Testis (tissue), 2 donors: ENCODE measurements at regions not wholly inside any gene's neighbourhood (a gene's known extent, or its start where the extent isn't known, plus 50 kb on each side); places are given as distances from the start of the nearest gene placed in this dataset.

ENCODE experiments used
- DNase-seq: peaks from one replicate; pipeline ENCODE4 v3.0.0-alpha.2; 2019
- H3K27ac ChIP-seq, 2 donors: fragments of 200-600 bp; sonication (generic); one replicate each; pipeline ENCODE4 v1.5.1; 2019
- H3K27me3 ChIP-seq: fragments of 200-600 bp; sonication (generic); one replicate; pipeline ENCODE4 v1.5.1; 2019
- H3K36me3 ChIP-seq: fragments of 200-600 bp; sonication (generic); one replicate; pipeline ENCODE4 v1.5.1; 2017; ENCODE audit warnings: low read depth; ENCODE audit errors: missing control alignments
- H3K4me1 ChIP-seq: fragments of 200-600 bp; sonication (generic); one replicate; pipeline ENCODE4 v1.5.1; 2019
- H3K4me3 ChIP-seq, 2 donors: fragments of 200-600 bp; sonication (generic); one replicate each; pipeline ENCODE4 v1.5.1; 2017 to 2019
- H3K9me3 ChIP-seq: fragments of 200-600 bp; sonication (generic); one replicate; pipeline ENCODE4 v1.5.1; 2017
- POLR2A ChIP-seq: fragments of 450-650 bp; IDR thresholded peaks from one replicate; pipeline ENCODE4 v1.6.1; 2017; ENCODE audit warnings: antibody characterized with exemption, mild to moderate bottlenecking, moderate library complexity
- WGBS, 2 donors: methylation state at CpG; one replicate each; pipeline ENCODE4 v1.1.5; 2018; 5-methylcytosine and 5-hydroxymethylcytosine counted together
- intact Hi-C: fragments of 100-400 bp; cut with DNase I; formaldehyde crosslinking; loops from one replicate; pipeline ENCODE4 v1.15.1; 2023; ENCODE audit warnings: low total_unique reads
- TF ChIP-seq, protein P1 (sequence below), 3 experiments: fragments of 450-650 bp in 2 of 3; fragments of 200-600 bp in 1 of 3; sonication (generic) in 1 of 3; IDR thresholded peaks; one replicate each; pipeline ENCODE4 v1.5.1; 2016 to 2019; ENCODE audit warnings: antibody characterized with exemption in 3 of 3, mild to moderate bottlenecking in 2 of 3, moderate library complexity in 1 of 3

DNA sequence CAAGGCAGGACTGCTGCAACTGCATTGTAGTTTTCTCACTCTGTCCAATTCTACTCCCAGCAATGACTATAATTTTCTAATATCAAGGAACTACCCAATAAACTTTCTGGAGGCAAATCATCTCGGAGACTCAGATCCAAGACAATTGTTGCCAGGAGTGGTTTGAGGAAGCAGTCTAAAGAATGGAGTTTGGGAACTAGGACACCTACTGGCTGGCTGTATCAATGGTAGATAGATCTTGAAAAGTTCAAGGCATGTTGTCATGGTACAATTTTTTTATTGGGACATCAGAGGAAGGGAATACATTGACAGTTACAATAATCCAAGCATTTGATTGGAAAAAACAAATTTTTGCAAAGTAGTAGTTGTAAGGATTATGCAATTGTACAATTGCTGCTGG, 648.3 kb upstream of the SLITRK6 start:
- Histone ChIP-seq H3K4me3 (no peak overlapping the region), H3K9me3 (no peaks in the 10 kb centered on the region), H3K27ac (no peak overlapping the region), H3K27me3 (no peaks in the 10 kb centered on the region), H3K36me3 (no peaks in the 10 kb centered on the region), H3K4me1 (no peaks in the 10 kb centered on the region)
- TF ChIP-seq POLR2A = no peak
- TF ChIP-seq, protein P1, sequence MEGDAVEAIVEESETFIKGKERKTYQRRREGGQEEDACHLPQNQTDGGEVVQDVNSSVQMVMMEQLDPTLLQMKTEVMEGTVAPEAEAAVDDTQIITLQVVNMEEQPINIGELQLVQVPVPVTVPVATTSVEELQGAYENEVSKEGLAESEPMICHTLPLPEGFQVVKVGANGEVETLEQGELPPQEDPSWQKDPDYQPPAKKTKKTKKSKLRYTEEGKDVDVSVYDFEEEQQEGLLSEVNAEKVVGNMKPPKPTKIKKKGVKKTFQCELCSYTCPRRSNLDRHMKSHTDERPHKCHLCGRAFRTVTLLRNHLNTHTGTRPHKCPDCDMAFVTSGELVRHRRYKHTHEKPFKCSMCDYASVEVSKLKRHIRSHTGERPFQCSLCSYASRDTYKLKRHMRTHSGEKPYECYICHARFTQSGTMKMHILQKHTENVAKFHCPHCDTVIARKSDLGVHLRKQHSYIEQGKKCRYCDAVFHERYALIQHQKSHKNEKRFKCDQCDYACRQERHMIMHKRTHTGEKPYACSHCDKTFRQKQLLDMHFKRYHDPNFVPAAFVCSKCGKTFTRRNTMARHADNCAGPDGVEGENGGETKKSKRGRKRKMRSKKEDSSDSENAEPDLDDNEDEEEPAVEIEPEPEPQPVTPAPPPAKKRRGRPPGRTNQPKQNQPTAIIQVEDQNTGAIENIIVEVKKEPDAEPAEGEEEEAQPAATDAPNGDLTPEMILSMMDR (IDR thresholded peaks at IDR 0.05) = no peak
- intact Hi-C loops = no loop called here
- no peak for DNase-seq
- WGBS, 2 donors = 87 to 100% methylated on average over 1 of the region's 1 CpG

DNA sequence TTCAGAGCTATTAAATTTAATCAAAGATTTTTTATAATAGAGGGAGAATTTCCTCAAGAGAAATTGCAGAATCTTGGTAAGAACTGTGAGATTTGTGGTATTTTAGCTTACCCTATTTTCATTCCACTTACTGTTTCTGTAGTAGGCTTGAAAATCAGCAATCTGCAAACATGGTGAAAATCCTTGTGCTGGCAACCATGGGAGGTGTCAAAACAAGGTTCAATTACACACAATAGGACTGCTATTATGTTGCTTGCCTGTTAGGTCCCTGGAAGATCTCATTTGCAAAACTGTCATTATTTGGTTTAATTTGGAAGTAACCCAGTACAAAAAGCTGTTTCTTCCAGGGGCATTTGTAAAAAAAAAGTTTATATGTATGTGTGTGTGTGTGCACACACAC, 662.8 kb upstream of the SLITRK6 start:
- TF ChIP-seq, protein P1 (IDR thresholded peaks at IDR 0.05) = no peak
- TF ChIP-seq POLR2A = no peak
- H3K27ac ChIP-seq = no peak overlapping the region
- intact Hi-C loops = no loop called here
- no peaks in the 10 kb centered on the region for H3K4me1 ChIP-seq
- H3K9me3 ChIP-seq = no peaks in the 10 kb centered on the region
- H3K27me3 ChIP-seq = no peaks in the 10 kb centered on the region
- H3K4me3 ChIP-seq = no peak overlapping the region
- H3K36me3 ChIP-seq = no peaks in the 10 kb centered on the region
- no peak for DNase-seq

DNA sequence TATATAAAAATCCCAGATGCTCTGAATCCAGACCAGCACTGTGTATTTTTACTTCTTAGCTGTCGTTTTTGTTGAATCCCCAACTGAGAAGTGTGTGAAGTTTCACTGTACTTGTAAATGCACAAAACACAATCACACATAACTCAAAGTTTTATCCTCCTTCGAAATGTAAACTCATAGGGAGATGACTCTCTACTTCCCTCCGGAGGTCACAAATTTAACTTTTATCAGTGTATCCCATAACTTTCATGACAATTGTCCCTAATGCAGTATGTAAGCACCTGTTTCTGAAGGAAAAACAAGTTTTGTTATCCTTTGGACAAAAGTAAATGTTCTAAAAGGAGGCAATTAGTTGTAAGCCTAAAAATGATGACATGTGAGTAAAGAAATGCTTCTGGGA, 665.0 kb upstream of the SLITRK6 start:
- Histone ChIP-seq H3K27ac (no peak overlapping the region), H3K27me3 (no peaks in the 10 kb centered on the region), H3K36me3 (no peaks in the 10 kb centered on the region), H3K9me3 (no peaks in the 10 kb centered on the region), H3K4me1 (no peaks in the 10 kb centered on the region), H3K4me3 (no peak overlapping the region)
- DNase-seq = no peak
- WGBS, 2 donors = 59 to 64% methylated on average over 3 of the region's 3 CpGs
- TF ChIP-seq, protein P1 (IDR thresholded peaks at IDR 0.05) = no peak
- no peak for TF ChIP-seq POLR2A
- intact Hi-C loops = no loop called here

DNA sequence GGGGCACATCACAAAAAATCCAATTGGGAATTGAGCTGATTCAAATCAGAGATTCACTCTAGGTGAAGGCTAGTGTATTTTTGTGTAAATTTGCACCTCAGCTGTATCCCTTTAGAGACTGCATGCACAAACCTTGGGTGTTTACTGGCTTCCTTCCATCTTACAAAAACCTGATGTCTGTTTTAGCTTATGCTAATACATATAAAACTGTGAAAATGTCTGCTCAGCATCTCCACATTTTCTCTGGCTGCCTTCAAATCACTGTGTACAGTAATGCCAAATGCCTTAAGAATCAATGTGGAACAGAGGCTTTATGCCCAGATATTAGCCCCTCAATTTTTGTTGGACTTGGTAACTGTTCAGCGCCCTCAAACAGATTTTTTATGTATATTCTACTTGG, 675.8 kb upstream of the SLITRK6 start:
- Histone ChIP-seq H3K36me3 (no peaks in the 10 kb centered on the region), H3K4me3 (no peak overlapping the region), H3K27me3 (no peaks in the 10 kb centered on the region), H3K27ac (no peak overlapping the region), H3K9me3 (no peaks in the 10 kb centered on the region), H3K4me1 (no peaks in the 10 kb centered on the region)
- WGBS, 2 donors = 89 to 100% methylated on average over 1 of the region's 1 CpG
- no peak for TF ChIP-seq POLR2A
- TF ChIP-seq, protein P1 (IDR thresholded peaks at IDR 0.05) = no peak
- DNase-seq = no peak
- intact Hi-C loops = no loop called here

DNA sequence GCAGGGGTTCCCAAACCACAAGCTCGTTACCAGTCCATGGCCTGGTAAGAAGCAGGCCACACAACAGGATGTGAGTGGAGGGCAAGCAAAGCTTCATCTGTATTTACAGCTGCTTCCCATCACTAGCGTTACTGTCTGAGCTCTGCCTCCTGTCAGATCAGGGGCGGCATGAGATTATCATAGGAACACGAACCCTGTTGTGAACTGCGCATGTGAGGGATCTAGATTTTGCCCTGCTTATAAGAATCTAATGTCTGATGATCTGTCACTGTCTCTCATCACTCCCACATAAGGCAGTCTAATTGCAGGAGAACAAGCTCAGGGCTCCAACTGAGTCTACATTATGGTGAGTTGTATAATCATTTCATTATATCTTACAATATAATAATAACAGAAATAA, 677.4 kb upstream of the SLITRK6 start:
- H3K27me3 ChIP-seq = no peaks in the 10 kb centered on the region
- 82 to 88% methylated on average over 5 of the region's 5 CpGs for WGBS, 2 donors
- no peak for TF ChIP-seq POLR2A
- TF ChIP-seq, protein P1 (IDR thresholded peaks at IDR 0.05) = no peak
- H3K27ac ChIP-seq = no peak overlapping the region
- H3K4me1 ChIP-seq = no peaks in the 10 kb centered on the region
- DNase-seq = no peak
- intact Hi-C loops = no loop called here
- no peak overlapping the region for H3K4me3 ChIP-seq
- no peaks in the 10 kb centered on the region for H3K36me3 ChIP-seq
- H3K9me3 ChIP-seq = no peaks in the 10 kb centered on the region
